ENCODE measurements at regions not wholly inside any gene's neighbourhood (a gene's known extent, or its start where the extent isn't known, plus 50 kb on each side); places are given as distances from the start of the nearest gene placed in this dataset.
A peak's percentile ranks its signal among the peaks of the same experiment; 100 is the strongest.

DNA sequence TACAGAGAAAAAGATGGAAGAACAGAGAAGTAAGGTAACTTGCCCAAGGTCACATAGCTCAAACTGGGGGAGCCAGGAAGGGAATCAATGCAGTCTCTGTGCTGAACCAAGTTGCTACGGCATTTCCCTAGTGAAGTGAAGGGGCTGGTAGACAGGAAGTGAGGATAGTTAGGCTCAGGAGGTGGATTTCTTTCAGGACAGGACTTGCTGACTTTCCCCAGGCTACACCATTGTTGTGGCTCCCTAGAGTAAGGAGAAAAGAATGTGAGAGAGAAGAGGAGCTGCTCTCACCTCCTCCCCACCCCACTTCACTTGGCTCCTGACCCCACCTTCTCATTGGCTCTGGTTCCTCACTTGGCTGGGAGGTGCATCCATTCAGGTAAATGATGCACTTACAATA, 316.9 kb downstream of the INHBA start:
- no peaks in the 10 kb centered on the region for H3K4me1 Mint-ChIP-seq
- TF ChIP-seq, protein P1, sequence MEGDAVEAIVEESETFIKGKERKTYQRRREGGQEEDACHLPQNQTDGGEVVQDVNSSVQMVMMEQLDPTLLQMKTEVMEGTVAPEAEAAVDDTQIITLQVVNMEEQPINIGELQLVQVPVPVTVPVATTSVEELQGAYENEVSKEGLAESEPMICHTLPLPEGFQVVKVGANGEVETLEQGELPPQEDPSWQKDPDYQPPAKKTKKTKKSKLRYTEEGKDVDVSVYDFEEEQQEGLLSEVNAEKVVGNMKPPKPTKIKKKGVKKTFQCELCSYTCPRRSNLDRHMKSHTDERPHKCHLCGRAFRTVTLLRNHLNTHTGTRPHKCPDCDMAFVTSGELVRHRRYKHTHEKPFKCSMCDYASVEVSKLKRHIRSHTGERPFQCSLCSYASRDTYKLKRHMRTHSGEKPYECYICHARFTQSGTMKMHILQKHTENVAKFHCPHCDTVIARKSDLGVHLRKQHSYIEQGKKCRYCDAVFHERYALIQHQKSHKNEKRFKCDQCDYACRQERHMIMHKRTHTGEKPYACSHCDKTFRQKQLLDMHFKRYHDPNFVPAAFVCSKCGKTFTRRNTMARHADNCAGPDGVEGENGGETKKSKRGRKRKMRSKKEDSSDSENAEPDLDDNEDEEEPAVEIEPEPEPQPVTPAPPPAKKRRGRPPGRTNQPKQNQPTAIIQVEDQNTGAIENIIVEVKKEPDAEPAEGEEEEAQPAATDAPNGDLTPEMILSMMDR (IDR thresholded peaks at IDR 0.05), result no peak
- no peaks in the 10 kb centered on the region for H3K36me3 Mint-ChIP-seq
- H3K27me3 Mint-ChIP-seq (ENCODE audit: low read depth in 3 of 3), result peaks cover 0 to 2% (median 0%) of the 10 kb centered on the region in 3 donors
- no CpG with 5 or more reads among the region's 1 CpG for WGBS (ENCODE audit: insufficient coverage)
- no peak for DNase-seq
- H3K9me3 ChIP-seq (replicated peaks in 1 of 2; ENCODE audit: control insufficient read depth in 1 of 2, insufficient read depth in 1 of 2, low read length in 2 of 2), result no peaks in the 10 kb centered on the region
- H3K4me2 ChIP-seq (replicated peaks; ENCODE audit: extremely low read depth, low read length, poor library complexity, severe bottlenecking), result no peak overlapping the region
- H4K20me1 ChIP-seq (ENCODE audit: insufficient read depth, low read length), result no peaks in the 10 kb centered on the region
- H3K36me3 ChIP-seq (replicated peaks in 1 of 2; ENCODE audit: control insufficient read depth in 1 of 2, insufficient read depth in 2 of 2, low read length in 2 of 2), result no peaks in the 10 kb centered on the region
- H3K27ac Mint-ChIP-seq, result peak overlapping the region in 1 of 7 donors; percentile 7
- no peak overlapping the region for H3K9ac ChIP-seq (ENCODE audit: insufficient read depth, low read length, poor library complexity, severe bottlenecking)
- H3K4me1 ChIP-seq (ENCODE audit: control insufficient read depth in 1 of 2, insufficient read depth in 2 of 2, low read length in 2 of 2), result no peaks in the 10 kb centered on the region
- H3K27me3 ChIP-seq (ENCODE audit: control insufficient read depth in 2 of 2, insufficient read depth in 2 of 2, low read length in 2 of 2), result no peaks in the 10 kb centered on the region
- H3K79me2 ChIP-seq (ENCODE audit: insufficient read depth, low read length), result no peaks in the 10 kb centered on the region
- no peak overlapping the region for H3K4me3 Mint-ChIP-seq
- H3K4me3 ChIP-seq (replicated peaks in 1 of 3; ENCODE audit: low read depth in 2 of 3, low read length in 3 of 3), result no peak overlapping the region
- H2AFZ ChIP-seq (ENCODE audit: insufficient read depth, low read depth, low read length, poor library complexity, severe bottlenecking), result no peak overlapping the region
- intact Hi-C loops (cut with micrococcal nuclease), result no loop called here
- peaks cover 0 to 11% (median 2%) of the 10 kb centered on the region in 7 donors for H3K9me3 Mint-ChIP-seq
- H3K27ac ChIP-seq (ENCODE audit: low read depth in 1 of 2, low read length in 2 of 2), result no peak overlapping the region

DNA sequence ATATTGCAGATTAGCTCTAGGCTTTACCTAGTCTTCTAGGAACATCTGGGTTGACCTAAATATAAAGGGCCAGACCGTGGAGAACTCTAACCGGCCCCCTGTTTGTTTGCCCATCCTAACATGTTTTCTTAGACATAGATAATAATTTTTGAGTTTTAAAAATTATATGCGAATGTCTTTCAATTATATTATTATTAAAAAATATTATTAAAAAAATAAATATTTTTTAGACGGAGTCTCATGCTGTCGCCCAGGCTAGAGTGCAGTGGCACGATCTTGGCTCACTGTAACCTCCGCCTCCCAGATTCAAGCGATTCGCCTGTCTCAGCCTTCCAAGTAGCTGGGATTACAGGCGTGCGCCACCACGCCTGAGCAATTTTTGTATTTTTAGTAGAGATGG, 318.5 kb downstream of the INHBA start:
- Histone ChIP-seq H3K9ac (ENCODE audit: insufficient read depth, low read length, poor library complexity, severe bottlenecking) (no peak overlapping the region), H3K79me2 (ENCODE audit: insufficient read depth, low read length) (no peaks in the 10 kb centered on the region), H3K27ac (ENCODE audit: low read depth in 1 of 2, low read length in 2 of 2) (no peak overlapping the region), H3K27me3 (ENCODE audit: control insufficient read depth in 2 of 2, insufficient read depth in 2 of 2, low read length in 2 of 2) (no peaks in the 10 kb centered on the region), H3K4me2 (replicated peaks; ENCODE audit: extremely low read depth, low read length, poor library complexity, severe bottlenecking) (no peak overlapping the region), H3K4me1 (ENCODE audit: control insufficient read depth in 1 of 2, insufficient read depth in 2 of 2, low read length in 2 of 2) (no peaks in the 10 kb centered on the region), H4K20me1 (ENCODE audit: insufficient read depth, low read length) (no peaks in the 10 kb centered on the region), H3K4me3 (replicated peaks in 1 of 3; ENCODE audit: low read depth in 2 of 3, low read length in 3 of 3) (no peak overlapping the region), H3K9me3 (replicated peaks in 1 of 2; ENCODE audit: control insufficient read depth in 1 of 2, insufficient read depth in 1 of 2, low read length in 2 of 2) (no peaks in the 10 kb centered on the region), H2AFZ (ENCODE audit: insufficient read depth, low read depth, low read length, poor library complexity, severe bottlenecking) (no peak overlapping the region), H3K36me3 (replicated peaks in 1 of 2; ENCODE audit: control insufficient read depth in 1 of 2, insufficient read depth in 2 of 2, low read length in 2 of 2) (no peaks in the 10 kb centered on the region)
- no peak for DNase-seq
- Mint-ChIP-seq H3K27me3 (ENCODE audit: low read depth in 3 of 3) (peaks cover 0 to 2% (median 0%) of the 10 kb centered on the region in 3 donors), H3K4me3 (no peak overlapping the region), H3K27ac (no peak overlapping the region), H3K36me3 (no peaks in the 10 kb centered on the region), H3K9me3 (peaks cover 0 to 10% (median 2%) of the 10 kb centered on the region in 7 donors), H3K4me1 (no peaks in the 10 kb centered on the region)
- TF ChIP-seq, protein P1 (IDR thresholded peaks at IDR 0.05), result no peak
- intact Hi-C loops (cut with micrococcal nuclease), result no loop called here
- 88% methylated on average over 9 of the region's 12 CpGs for WGBS (ENCODE audit: insufficient coverage)

Data from CD14-positive monocyte (primary cell).